ENCODE measurements at regions not wholly inside any gene's neighbourhood (a gene's known extent, or its start where the extent isn't known, plus 50 kb on each side); places are given as distances from the start of the nearest gene placed in this dataset.
"Not testable (repeated sequence)": the region's sequence is repeated elsewhere in the genome, so short reads cannot be mapped to it uniquely, and the experiment has no call there.

DNA sequence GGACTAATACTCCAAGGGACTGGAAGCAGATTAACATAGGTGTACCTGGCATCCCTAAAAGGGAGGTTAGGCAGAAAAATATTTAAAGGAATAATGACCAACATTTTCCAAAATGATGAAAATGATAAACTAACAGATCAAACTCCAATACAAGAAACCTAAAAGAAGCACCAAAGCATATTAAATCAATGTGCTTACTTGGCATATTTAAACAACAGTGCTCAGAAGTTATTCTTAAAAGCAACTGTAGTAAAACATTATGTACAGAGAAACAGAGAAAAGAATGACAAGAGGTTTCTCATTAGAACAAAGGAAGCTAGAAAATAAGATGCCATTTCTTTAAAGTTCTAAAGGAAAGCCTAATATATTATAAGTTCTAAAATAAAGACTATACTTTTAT lies 947.3 kb upstream of the TMEFF2 start:
- Histone ChIP-seq H3K4me1 (ENCODE audit: control insufficient read depth, extremely low read depth, insufficient read depth, low read length) (no peaks in the 10 kb centered on the region), H3K27ac (ENCODE audit: insufficient read depth, low read depth, low read length) (no peak overlapping the region), H3K4me3 (replicated peaks in 1 of 3; ENCODE audit: insufficient read depth in 1 of 3, low read depth in 1 of 3, low read length in 3 of 3) (no peak overlapping the region), H3K9me3 (replicated peaks; ENCODE audit: control insufficient read depth, insufficient read depth, low read length) (no peaks in the 10 kb centered on the region), H3K9me1 (replicated peaks; ENCODE audit: control insufficient read depth, extremely low read depth, insufficient read depth, low read length) (no peaks in the 10 kb centered on the region), H3K27me3 (ENCODE audit: control insufficient read depth in 2 of 2, insufficient read depth in 2 of 2, low read length in 2 of 2) (no peaks in the 10 kb centered on the region), H2AFZ (ENCODE audit: low read depth, low read length) (no peak overlapping the region), H3K79me2 (ENCODE audit: control insufficient read depth, insufficient read depth, low read length) (no peaks in the 10 kb centered on the region), H3K36me3 (ENCODE audit: control insufficient read depth in 2 of 2, extremely low read depth in 1 of 2, insufficient read depth in 2 of 2, low read length in 2 of 2) (no peaks in the 10 kb centered on the region), H3K9ac (replicated peaks; ENCODE audit: extremely low read depth, insufficient read depth, low read length) (no peak overlapping the region), H4K20me1 (replicated peaks; ENCODE audit: control insufficient read depth, extremely low read depth, insufficient read depth, low read length) (no peaks in the 10 kb centered on the region), H3K4me2 (ENCODE audit: insufficient read depth, low read length) (no peak overlapping the region)
- POLR2A ChIA-PET = no interaction called here
- no peak for DNase-seq (ENCODE audit: low read depth, low spot score)
- no peak for TF ChIP-seq GATA2 (IDR thresholded peaks at IDR 0.05; ENCODE audit: insufficient read depth, insufficient read length, low read depth, low read length)
- TF ChIP-seq EZH2 (IDR thresholded peaks at IDR 0.05; ENCODE audit: borderline replicate concordance, low read depth, low read length, severe bottlenecking) = no peak
- TF ChIP-seq JUN (IDR thresholded peaks at IDR 0.05; ENCODE audit: borderline replicate concordance, insufficient read depth, insufficient read length, low read depth) = no peak
- TF ChIP-seq POLR2AphosphoS5 (IDR thresholded peaks at IDR 0.05; ENCODE audit: insufficient read depth, low read depth, low read length) = no peak
- TF ChIP-seq POLR2A (IDR thresholded peaks at IDR 0.05; ENCODE audit: low read depth, low read length) = no peak
- TF ChIP-seq CTCF (IDR thresholded peaks at IDR 0.05; ENCODE audit: extremely low read depth in 1 of 2, insufficient read depth in 1 of 2, low read depth in 1 of 2, low read length in 2 of 2) = no peak
- TF ChIP-seq FOS (IDR thresholded peaks at IDR 0.05; ENCODE audit: borderline replicate concordance, insufficient read depth, low read length) = no peak
- TF ChIP-seq, protein P1, sequence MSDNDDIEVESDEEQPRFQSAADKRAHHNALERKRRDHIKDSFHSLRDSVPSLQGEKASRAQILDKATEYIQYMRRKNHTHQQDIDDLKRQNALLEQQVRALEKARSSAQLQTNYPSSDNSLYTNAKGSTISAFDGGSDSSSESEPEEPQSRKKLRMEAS (IDR thresholded peaks at IDR 0.05; ENCODE audit: insufficient read depth, insufficient read length) = no peak
- no peak for TF ChIP-seq MYC (IDR thresholded peaks at IDR 0.05; ENCODE audit: low read depth, low read length)
- CTCF ChIA-PET = no interaction called here
- dilution Hi-C loops (cut with MboI; ENCODE audit: extremely low pct_ligation_motif_present, low sequenced_read_pairs) (no loop called here), intact Hi-C loops (cut with micrococcal nuclease) (no loop called here)
- BruUV-seq (replicated peaks) = no TSS peak
- FAIRE-seq = no peak

DNA sequence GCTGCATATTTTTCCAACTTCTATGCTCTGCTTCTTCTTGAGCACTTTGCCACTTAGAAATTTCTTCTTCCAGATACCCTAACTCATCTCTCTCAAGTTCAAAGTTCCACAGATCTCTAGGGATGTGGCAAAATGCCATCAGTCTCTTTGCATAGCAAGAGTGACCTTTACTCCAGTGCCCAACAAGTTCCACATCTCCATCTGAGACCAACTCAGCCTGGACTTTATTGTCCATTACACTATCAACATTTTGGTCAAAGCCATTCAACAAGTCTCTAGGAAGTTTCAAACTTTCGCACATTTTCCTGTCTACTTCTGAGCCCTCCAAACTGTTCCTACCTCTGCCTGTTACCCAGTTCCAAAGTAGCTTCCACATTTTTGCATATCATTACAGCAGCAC lies 946.2 kb upstream of the TMEFF2 start:
- DNase-seq (ENCODE audit: low read depth, low spot score); POLR2A ChIA-PET; FAIRE-seq; H3K9ac ChIP-seq (replicated peaks; ENCODE audit: extremely low read depth, insufficient read depth, low read length); BruUV-seq (replicated peaks); H3K9me1 ChIP-seq (replicated peaks; ENCODE audit: control insufficient read depth, extremely low read depth, insufficient read depth, low read length); H3K27me3 ChIP-seq (ENCODE audit: control insufficient read depth in 2 of 2, insufficient read depth in 2 of 2, low read length in 2 of 2); H3K79me2 ChIP-seq (ENCODE audit: control insufficient read depth, insufficient read depth, low read length); H3K27ac ChIP-seq (ENCODE audit: insufficient read depth, low read depth, low read length); H2AFZ ChIP-seq (ENCODE audit: low read depth, low read length); H3K4me3 ChIP-seq (replicated peaks in 1 of 3; ENCODE audit: insufficient read depth in 1 of 3, low read depth in 1 of 3, low read length in 3 of 3); H4K20me1 ChIP-seq (replicated peaks; ENCODE audit: control insufficient read depth, extremely low read depth, insufficient read depth, low read length); intact Hi-C loops (cut with micrococcal nuclease); H3K9me3 ChIP-seq (replicated peaks; ENCODE audit: control insufficient read depth, insufficient read depth, low read length); H3K4me2 ChIP-seq (ENCODE audit: insufficient read depth, low read length); dilution Hi-C loops (cut with MboI; ENCODE audit: extremely low pct_ligation_motif_present, low sequenced_read_pairs); H3K36me3 ChIP-seq (ENCODE audit: control insufficient read depth in 2 of 2, extremely low read depth in 1 of 2, insufficient read depth in 2 of 2, low read length in 2 of 2); H3K4me1 ChIP-seq (ENCODE audit: control insufficient read depth, extremely low read depth, insufficient read depth, low read length); CTCF ChIA-PET: not testable (repeated sequence)

Data from endothelial cell of umbilical vein (primary cell).